Large intestine (tissue), 3 donors: ENCODE measurements at regions not wholly inside any gene's neighbourhood (a gene's known extent, or its start where the extent isn't known, plus 50 kb on each side); places are given as distances from the start of the nearest gene placed in this dataset.
A peak's percentile ranks its signal among the peaks of the same experiment; 100 is the strongest.

Experiments
- DNase-seq, 2 donors: peaks; one replicate each; pipeline versions ENCODE4 v3.0.0 to v3.0.0-alpha.2; 2013
- H3K27ac ChIP-seq: one replicate; pipeline ENCODE4 v1.5.1; 2013; ENCODE audit warnings: low read length
- H3K27me3 ChIP-seq: 2 replicates; pipeline ENCODE4 v1.6.1; 2013; ENCODE audit warnings: low read length; ENCODE audit not compliant: control insufficient read depth, insufficient read depth
- H3K36me3 ChIP-seq: 2 replicates; pipeline ENCODE4 v1.6.1; 2013; ENCODE audit warnings: low read length; ENCODE audit not compliant: control insufficient read depth, insufficient read depth
- H3K4me1 ChIP-seq: one replicate; pipeline ENCODE4 v1.6.1; 2013; ENCODE audit warnings: low read length; ENCODE audit not compliant: control insufficient read depth, insufficient read depth
- H3K4me3 ChIP-seq: one replicate; pipeline ENCODE4 v1.5.1; 2013; ENCODE audit warnings: low read length
- H3K9me3 ChIP-seq: one replicate; pipeline ENCODE4 v1.6.1; 2013; ENCODE audit warnings: mild to moderate bottlenecking, low read depth, low read length, moderate library complexity; ENCODE audit not compliant: control insufficient read depth
- WGBS: methylation state at CpG from one replicate; pipeline ENCODE4 v1.1.5; 2013; ENCODE audit warnings: low lambda C conversion rate; ENCODE audit not compliant: insufficient coverage; 5-methylcytosine and 5-hydroxymethylcytosine counted together

DNA sequence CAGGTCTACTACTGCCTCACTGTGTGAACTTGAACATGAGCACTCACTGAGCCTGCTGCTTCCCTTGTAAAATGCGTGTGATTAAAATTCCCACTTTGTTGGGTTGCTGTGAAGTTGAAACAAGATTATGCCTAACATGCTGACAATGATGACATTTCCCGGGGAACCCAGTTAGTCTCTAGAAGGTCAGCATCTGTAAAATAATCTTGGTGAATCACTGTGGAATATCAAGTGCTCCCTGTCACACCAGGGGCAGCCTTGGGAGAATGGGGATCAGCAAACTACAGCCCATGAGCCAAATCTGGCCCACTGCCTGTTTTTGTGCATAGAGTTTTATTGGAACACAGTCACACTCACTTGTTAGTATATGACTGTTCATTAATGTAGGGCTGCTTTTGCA, 335.2 kb downstream of the MIAT start:
- H3K27me3 ChIP-seq, result peaks cover 5% of the 10 kb centered on the region
- no peak overlapping the region for H3K4me3 ChIP-seq
- no peaks in the 10 kb centered on the region for H3K36me3 ChIP-seq
- no peaks in the 10 kb centered on the region for H3K9me3 ChIP-seq
- H3K4me1 ChIP-seq, result no peaks in the 10 kb centered on the region
- WGBS, result no CpG with 5 or more reads among the region's 2 CpGs
- H3K27ac ChIP-seq, result no peak overlapping the region
- no peak for DNase-seq

DNA sequence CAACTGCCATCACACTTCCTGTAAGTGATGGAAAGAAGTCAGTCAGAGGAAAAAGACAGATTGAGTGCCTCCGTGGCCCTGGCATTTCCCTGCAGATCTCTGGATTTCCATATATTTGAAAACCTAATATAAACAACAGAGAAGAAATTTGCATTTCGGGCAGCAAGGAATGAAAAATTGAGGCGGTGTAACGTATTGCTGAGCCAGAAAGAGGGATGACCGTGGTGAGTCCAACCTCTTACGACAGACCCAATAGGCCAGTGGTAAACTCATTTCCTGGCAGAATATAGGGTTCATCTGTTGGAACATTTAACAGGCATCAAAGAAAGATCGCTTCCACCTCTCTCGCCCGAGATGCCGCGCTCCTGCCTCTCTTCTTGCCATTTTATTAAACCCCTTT, 336.5 kb downstream of the MIAT start:
- peaks cover 5% of the 10 kb centered on the region for H3K27me3 ChIP-seq
- WGBS, result 93% methylated on average over 3 of the region's 11 CpGs
- H3K4me1 ChIP-seq, result no peaks in the 10 kb centered on the region
- no peak for DNase-seq
- H3K27ac ChIP-seq, result no peak overlapping the region
- no peaks in the 10 kb centered on the region for H3K36me3 ChIP-seq
- H3K9me3 ChIP-seq, result no peaks in the 10 kb centered on the region
- H3K4me3 ChIP-seq, result no peak overlapping the region

DNA sequence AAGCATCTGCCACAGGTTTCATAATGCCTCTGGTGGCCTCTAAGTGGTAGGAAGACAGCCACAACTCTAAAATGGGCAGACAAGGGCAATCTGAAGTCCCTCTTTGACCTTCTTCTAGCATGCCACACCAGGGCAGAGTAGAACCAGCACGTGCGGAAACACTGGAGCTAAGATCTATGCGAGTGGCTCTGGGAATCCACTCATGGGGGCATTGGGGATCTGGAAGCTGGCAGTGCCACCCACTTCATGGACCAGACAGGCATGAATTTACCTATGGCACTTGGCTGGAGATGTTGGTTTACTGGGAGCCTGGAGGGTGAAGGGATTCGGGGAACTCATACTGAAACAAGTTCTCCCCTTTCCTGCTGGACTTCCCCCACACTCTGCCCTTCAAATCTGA, 337.4 kb downstream of the MIAT start:
- no peak overlapping the region for H3K27ac ChIP-seq

DNA sequence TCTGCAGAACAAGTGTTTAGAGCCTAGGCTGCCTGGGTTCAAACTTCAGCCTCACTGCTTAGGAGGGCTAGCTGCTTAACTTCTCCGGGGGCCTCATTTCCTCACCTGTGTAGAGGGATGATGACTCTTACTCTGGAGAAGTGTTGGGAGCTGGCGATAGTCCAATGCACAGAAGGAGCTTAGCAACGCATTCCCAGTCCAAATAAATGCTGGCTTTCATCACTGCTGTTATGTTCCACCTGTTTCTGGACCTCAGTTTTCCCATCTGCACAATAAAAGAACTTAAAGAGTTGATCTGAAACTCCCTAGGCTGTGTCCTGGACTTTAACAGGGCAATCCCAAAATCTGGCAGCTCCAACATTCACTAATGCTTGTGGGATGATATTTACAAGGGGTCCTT, 337.8 kb downstream of the MIAT start:
- no CpG with 5 or more reads among the region's 3 CpGs for WGBS
- H3K27ac ChIP-seq, result no peak overlapping the region
- H3K36me3 ChIP-seq, result no peaks in the 10 kb centered on the region
- no peaks in the 10 kb centered on the region for H3K9me3 ChIP-seq
- DNase-seq, result peak in 1 of 2 donors; percentile 13
- no peak overlapping the region for H3K4me3 ChIP-seq
- H3K4me1 ChIP-seq, result no peaks in the 10 kb centered on the region
- peaks cover 6% of the 10 kb centered on the region for H3K27me3 ChIP-seq

More for the DNA sequence above, 337.4 kb downstream of the MIAT start:
- Histone ChIP-seq H3K36me3 (no peaks in the 10 kb centered on the region), H3K9me3 (no peaks in the 10 kb centered on the region), H3K27me3 (peaks cover 5% of the 10 kb centered on the region), H3K4me3 (no peak overlapping the region), H3K4me1 (no peaks in the 10 kb centered on the region)
- no CpG with 5 or more reads among the region's 4 CpGs for WGBS
- DNase-seq, result no peak

GRCh38 chr22:26996154-26996553, 338.8 kb downstream of the MIAT start:
- no peaks in the 10 kb centered on the region for H3K36me3 ChIP-seq
- H3K4me1 ChIP-seq, result no peaks in the 10 kb centered on the region
- H3K27me3 ChIP-seq, result peaks cover 8% of the 10 kb centered on the region
- WGBS, result 71% methylated on average over 1 of the region's 2 CpGs
- H3K27ac ChIP-seq, result no peak overlapping the region
- no peak for DNase-seq
- H3K9me3 ChIP-seq, result no peaks in the 10 kb centered on the region
- H3K4me3 ChIP-seq, result no peak overlapping the region

DNA sequence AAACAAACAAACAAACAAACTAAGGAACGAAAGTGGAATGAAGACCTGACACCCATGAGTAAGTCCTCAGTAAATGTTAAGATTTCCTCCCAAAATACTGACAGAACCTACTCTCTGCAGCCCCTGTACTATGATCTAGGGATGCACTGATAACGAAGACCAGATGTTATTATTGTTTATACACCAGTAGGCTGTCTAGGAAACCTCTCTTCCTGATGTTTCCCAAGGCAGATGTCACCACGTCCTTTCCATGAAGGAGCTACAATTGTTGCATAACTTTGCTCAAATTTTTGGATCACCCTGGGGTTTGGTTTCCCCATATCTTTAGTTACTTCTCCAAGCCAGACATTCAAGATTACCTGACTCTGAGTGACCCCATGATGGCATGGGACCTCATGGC, 340.7 kb downstream of the MIAT start:
- peak in 1 of 2 donors; percentile 2 for DNase-seq
- no peaks in the 10 kb centered on the region for H3K4me1 ChIP-seq
- no peak overlapping the region for H3K4me3 ChIP-seq
- H3K9me3 ChIP-seq, result no peaks in the 10 kb centered on the region
- H3K36me3 ChIP-seq, result no peaks in the 10 kb centered on the region
- 40% methylated on average over 1 of the region's 3 CpGs for WGBS
- no peak overlapping the region for H3K27ac ChIP-seq
- H3K27me3 ChIP-seq, result peaks cover 10% of the 10 kb centered on the region

DNA sequence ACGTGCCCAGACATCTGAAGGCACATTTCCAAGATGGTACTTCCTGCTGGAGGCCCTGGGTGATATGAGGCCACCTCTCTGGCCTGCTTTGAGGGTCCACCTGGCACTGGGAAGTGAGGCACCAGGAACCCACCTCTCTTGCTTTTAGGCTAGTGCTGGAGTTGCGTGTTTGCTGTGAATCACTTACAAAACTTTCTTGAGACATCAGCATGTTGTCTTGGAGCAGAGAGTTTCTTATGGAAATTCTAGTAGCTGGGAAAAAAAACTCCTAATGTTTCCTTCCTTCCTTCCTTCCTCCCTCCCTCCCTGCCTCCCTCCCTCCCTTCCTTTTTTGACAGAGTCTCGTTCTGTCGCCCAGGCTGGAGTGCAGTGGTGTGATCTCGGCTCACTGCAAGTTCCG, 341.3 kb downstream of the MIAT start:
- H3K27me3 ChIP-seq, result peaks cover 10% of the 10 kb centered on the region
- H3K9me3 ChIP-seq, result no peaks in the 10 kb centered on the region
- whole genome bisulfite sequencing, result no CpG with 5 or more reads among the region's 6 CpGs
- no peaks in the 10 kb centered on the region for H3K36me3 ChIP-seq
- no peak overlapping the region for H3K4me3 ChIP-seq
- H3K27ac ChIP-seq, result no peak overlapping the region
- no peak for DNase-seq
- H3K4me1 ChIP-seq, result no peaks in the 10 kb centered on the region

- 100% methylated on average over 1 of the region's 11 CpGs for WGBS
- Histone ChIP-seq H3K9me3 (no peaks in the 10 kb centered on the region), H3K27ac (no peak overlapping the region), H3K4me1 (no peaks in the 10 kb centered on the region), H3K36me3 (no peaks in the 10 kb centered on the region), H3K4me3 (no peak overlapping the region), H3K27me3 (peaks cover 5% of the 10 kb centered on the region)
- no peak for DNase-seq
Measured at GRCh38 chr22:27003297-27003696, 345.9 kb downstream of the MIAT start.

- Histone ChIP-seq H3K9me3 (no peaks in the 10 kb centered on the region), H3K4me3 (no peak overlapping the region), H3K4me1 (no peaks in the 10 kb centered on the region), H3K36me3 (no peaks in the 10 kb centered on the region), H3K27ac (no peak overlapping the region), H3K27me3 (peaks cover 5% of the 10 kb centered on the region)
- WGBS, result no CpG with 5 or more reads among the region's 1 CpG
- DNase-seq, result no peak
Measured at GRCh38 chr22:27004434-27004833, 347.0 kb downstream of the MIAT start.

DNA sequence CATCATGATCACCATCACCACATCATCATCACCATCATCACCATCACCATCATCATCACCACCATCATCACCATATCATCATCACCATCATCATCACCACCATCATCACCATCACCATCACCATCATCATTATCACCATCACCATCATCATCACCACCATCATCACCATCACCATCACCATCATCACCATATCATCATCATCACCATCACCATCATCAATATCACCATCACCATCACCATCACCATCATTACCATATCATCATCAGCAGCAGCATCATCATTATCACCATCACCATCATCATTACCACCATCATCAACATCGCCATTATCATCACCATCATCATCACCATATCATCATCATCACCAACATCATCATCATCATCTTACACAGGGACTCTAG, 351.1 kb downstream of the MIAT start:
- no peaks in the 10 kb centered on the region for H3K9me3 ChIP-seq
- H3K4me3 ChIP-seq, result no peak overlapping the region
- 100% methylated on average over 1 of the region's 1 CpG for WGBS
- no peak overlapping the region for H3K27ac ChIP-seq
- no peaks in the 10 kb centered on the region for H3K36me3 ChIP-seq
- no peak for DNase-seq
- H3K4me1 ChIP-seq, result no peaks in the 10 kb centered on the region
- no peaks in the 10 kb centered on the region for H3K27me3 ChIP-seq

DNA sequence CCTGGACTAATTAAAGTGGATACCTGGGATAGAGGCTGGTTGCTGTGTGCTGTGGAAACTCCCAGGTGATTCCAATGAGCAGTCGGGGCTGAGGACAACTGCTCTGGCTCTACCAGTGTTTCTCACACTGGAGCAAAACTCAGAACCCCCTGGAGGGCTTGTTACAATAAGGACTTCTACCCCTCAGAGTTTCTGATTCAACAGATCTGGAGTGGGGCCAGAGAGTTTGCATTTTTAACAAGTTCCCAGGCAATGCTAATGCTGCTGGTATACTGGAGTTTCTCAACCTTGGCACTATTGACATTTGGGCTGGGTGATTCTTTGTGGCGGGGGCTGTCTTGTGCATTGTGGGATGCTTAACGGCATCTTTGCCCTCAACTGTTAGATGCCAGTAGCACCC, 353.7 kb downstream of the MIAT start:
- Histone ChIP-seq H3K4me1 (no peaks in the 10 kb centered on the region), H3K4me3 (no peak overlapping the region), H3K27me3 (peaks cover 2% of the 10 kb centered on the region), H3K27ac (no peak overlapping the region), H3K36me3 (no peaks in the 10 kb centered on the region), H3K9me3 (no peaks in the 10 kb centered on the region)
- DNase-seq, result no peak
- WGBS, result no CpG with 5 or more reads among the region's 3 CpGs
